Lower lobe of right lung (tissue), 2 donors: ENCODE measurements at regions not wholly inside any gene's neighbourhood (a gene's known extent, or its start where the extent isn't known, plus 50 kb on each side); places are given as distances from the start of the nearest gene placed in this dataset.
"Not testable (repeated sequence)": the region's sequence is repeated elsewhere in the genome, so short reads cannot be mapped to it uniquely, and the experiment has no call there.

ENCODE experiments used
- ATAC-seq, 2 donors: fragments of 200-7000 bp; cut with Tn5 transposase; one replicate each; pipeline ENCODE4 v1.9.1; 2020 to 2022; ENCODE audit warnings: mild to moderate bottlenecking in 2 of 2, moderate library complexity in 2 of 2
- DNase-seq: peaks from one replicate; pipeline ENCODE4 v3.0.0-alpha.2; 2020
- H3K27ac ChIP-seq: fragments of 200-600 bp; one replicate; pipeline ENCODE4 v1.8.0; 2022
- H3K27me3 ChIP-seq: fragments of 200-600 bp; one replicate; pipeline ENCODE4 v1.8.0; 2022; ENCODE audit warnings: low read depth
- H3K36me3 ChIP-seq: fragments of 200-600 bp; one replicate; pipeline ENCODE4 v1.8.0; 2022; ENCODE audit warnings: mild to moderate bottlenecking
- H3K4me1 ChIP-seq: fragments of 200-600 bp; one replicate; pipeline ENCODE4 v1.8.0; 2022
- H3K4me3 ChIP-seq: fragments of 200-600 bp; one replicate; pipeline ENCODE4 v1.8.0; 2022; ENCODE audit warnings: mild to moderate bottlenecking
- H3K9me3 ChIP-seq: fragments of 200-600 bp; one replicate; pipeline ENCODE4 v1.8.0; 2022
- CTCF ChIP-seq: fragments of 200-600 bp; IDR thresholded peaks from one replicate; pipeline ENCODE4 v1.8.0; 2022; ENCODE audit warnings: antibody characterized with exemption, mild to moderate bottlenecking
- intact Hi-C: fragments of 100-400 bp; cut with DNase I; formaldehyde crosslinking; loops from one replicate; pipeline ENCODE4 v1.11.0; 2022
- donor health status: DM: no; HTN: yes; CAD: no; lungs with severe emphysema.

GRCh38 chr5:18457255-18457654 lies 823.0 kb downstream of the TAF11L14 start:
- Histone ChIP-seq H3K9me3 (no peaks in the 10 kb centered on the region), H3K4me1 (no peaks in the 10 kb centered on the region), H3K27me3 (no peaks in the 10 kb centered on the region), H3K27ac (no peak overlapping the region), H3K36me3 (no peaks in the 10 kb centered on the region), H3K4me3 (no peak overlapping the region)
- intact Hi-C loops = no loop called here
- TF ChIP-seq CTCF = no peak
- DNase-seq (no peak), ATAC-seq (no peak)

GRCh38 chr5:18461766-18462165 lies 827.5 kb downstream of the TAF11L14 start:
- DNase-seq (no peak), ATAC-seq (no peak)
- Histone ChIP-seq H3K4me3 (no peak overlapping the region), H3K27me3 (no peaks in the 10 kb centered on the region), H3K36me3 (no peaks in the 10 kb centered on the region), H3K9me3 (no peaks in the 10 kb centered on the region), H3K4me1 (no peaks in the 10 kb centered on the region), H3K27ac (no peak overlapping the region)
- no peak for TF ChIP-seq CTCF
- intact Hi-C loops = loop anchor here (10.0 kb wide), 1 partner anchor 233 kb away; no protein-coding TSS in a partner anchor

- peak; percentile 68 for TF ChIP-seq CTCF
- no peaks in the 10 kb centered on the region for H3K36me3 ChIP-seq
- no peak overlapping the region for H3K4me3 ChIP-seq
- H3K27ac ChIP-seq = no peak overlapping the region
- intact Hi-C loops = loop anchor here (10.0 kb wide), 1 partner anchor 229 kb away; no protein-coding TSS in a partner anchor
- no peak for DNase-seq
- peak; percentile 71 to 88 for ATAC-seq
- H3K27me3 ChIP-seq = no peaks in the 10 kb centered on the region
- no peaks in the 10 kb centered on the region for H3K4me1 ChIP-seq
- H3K9me3 ChIP-seq = no peaks in the 10 kb centered on the region
These were observed 831.8 kb downstream of the TAF11L14 start for GRCh38 chr5:18465833-18466681.

- ATAC-seq (no peak), DNase-seq (no peak)
- Histone ChIP-seq H3K9me3 (no peaks in the 10 kb centered on the region), H3K36me3 (no peaks in the 10 kb centered on the region), H3K4me1 (no peaks in the 10 kb centered on the region), H3K4me3 (no peak overlapping the region), H3K27me3 (no peaks in the 10 kb centered on the region), H3K27ac (no peak overlapping the region)
- intact Hi-C loops = loop anchor here (10.0 kb wide), 1 partner anchor 228 kb away; no protein-coding TSS in a partner anchor
- TF ChIP-seq CTCF = no peak
These were observed 832.5 kb downstream of the TAF11L14 start for GRCh38 chr5:18466731-18467130.

GRCh38 chr5:18471791-18472190 lies 837.5 kb downstream of the TAF11L14 start:
- H3K4me1 ChIP-seq, H3K27me3 ChIP-seq, H3K4me3 ChIP-seq, DNase-seq, H3K27ac ChIP-seq, H3K9me3 ChIP-seq, H3K36me3 ChIP-seq, ATAC-seq, intact Hi-C loops: not testable (repeated sequence)

- Histone ChIP-seq H3K27me3 (no peaks in the 10 kb centered on the region), H3K9me3 (no peaks in the 10 kb centered on the region), H3K27ac (no peak overlapping the region), H3K4me3 (no peak overlapping the region), H3K36me3 (no peaks in the 10 kb centered on the region), H3K4me1 (no peaks in the 10 kb centered on the region)
- intact Hi-C loops = no loop called here
- DNase-seq = no peak
- TF ChIP-seq CTCF = no peak
- no peak for ATAC-seq
These were observed 849.2 kb downstream of the TAF11L14 start for GRCh38 chr5:18483451-18483850.
